ENCODE measurements at regions not wholly inside any gene's neighbourhood (a gene's known extent, or its start where the extent isn't known, plus 50 kb on each side); places are given as distances from the start of the nearest gene placed in this dataset.

DNA sequence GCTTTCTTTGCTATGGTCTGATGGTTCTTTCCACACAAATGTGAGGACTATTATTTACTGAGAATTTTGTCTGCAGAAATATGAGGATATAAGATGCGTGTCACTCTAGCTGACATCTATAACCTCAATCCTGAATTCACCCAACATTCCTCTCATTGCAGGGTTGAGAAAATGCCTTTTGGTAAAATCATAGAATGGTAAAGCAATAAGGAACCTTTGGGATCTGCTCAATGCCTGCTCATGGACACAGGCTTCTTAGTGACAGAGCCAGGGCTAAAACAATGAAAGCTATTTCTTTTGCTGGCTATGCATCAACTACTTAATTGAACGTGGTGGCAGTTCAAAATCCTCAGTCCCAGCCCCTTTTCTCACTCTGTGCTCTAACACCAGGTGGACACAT, 199.6 kb downstream of the GAS1 start:
- H3K4me3 ChIP-seq (ENCODE audit: low read depth, low read length) = no peak overlapping the region
- TF ChIP-seq, protein P1, sequence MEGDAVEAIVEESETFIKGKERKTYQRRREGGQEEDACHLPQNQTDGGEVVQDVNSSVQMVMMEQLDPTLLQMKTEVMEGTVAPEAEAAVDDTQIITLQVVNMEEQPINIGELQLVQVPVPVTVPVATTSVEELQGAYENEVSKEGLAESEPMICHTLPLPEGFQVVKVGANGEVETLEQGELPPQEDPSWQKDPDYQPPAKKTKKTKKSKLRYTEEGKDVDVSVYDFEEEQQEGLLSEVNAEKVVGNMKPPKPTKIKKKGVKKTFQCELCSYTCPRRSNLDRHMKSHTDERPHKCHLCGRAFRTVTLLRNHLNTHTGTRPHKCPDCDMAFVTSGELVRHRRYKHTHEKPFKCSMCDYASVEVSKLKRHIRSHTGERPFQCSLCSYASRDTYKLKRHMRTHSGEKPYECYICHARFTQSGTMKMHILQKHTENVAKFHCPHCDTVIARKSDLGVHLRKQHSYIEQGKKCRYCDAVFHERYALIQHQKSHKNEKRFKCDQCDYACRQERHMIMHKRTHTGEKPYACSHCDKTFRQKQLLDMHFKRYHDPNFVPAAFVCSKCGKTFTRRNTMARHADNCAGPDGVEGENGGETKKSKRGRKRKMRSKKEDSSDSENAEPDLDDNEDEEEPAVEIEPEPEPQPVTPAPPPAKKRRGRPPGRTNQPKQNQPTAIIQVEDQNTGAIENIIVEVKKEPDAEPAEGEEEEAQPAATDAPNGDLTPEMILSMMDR (IDR thresholded peaks at IDR 0.05; ENCODE audit: low read depth, low read length) = no peak
- no peaks in the 10 kb centered on the region for H3K9me3 ChIP-seq
- no peaks in the 10 kb centered on the region for H3K4me1 ChIP-seq
- H3K36me3 ChIP-seq = no peaks in the 10 kb centered on the region
- H3K27me3 ChIP-seq = no peaks in the 10 kb centered on the region
- DNase-seq = no peak

DNA sequence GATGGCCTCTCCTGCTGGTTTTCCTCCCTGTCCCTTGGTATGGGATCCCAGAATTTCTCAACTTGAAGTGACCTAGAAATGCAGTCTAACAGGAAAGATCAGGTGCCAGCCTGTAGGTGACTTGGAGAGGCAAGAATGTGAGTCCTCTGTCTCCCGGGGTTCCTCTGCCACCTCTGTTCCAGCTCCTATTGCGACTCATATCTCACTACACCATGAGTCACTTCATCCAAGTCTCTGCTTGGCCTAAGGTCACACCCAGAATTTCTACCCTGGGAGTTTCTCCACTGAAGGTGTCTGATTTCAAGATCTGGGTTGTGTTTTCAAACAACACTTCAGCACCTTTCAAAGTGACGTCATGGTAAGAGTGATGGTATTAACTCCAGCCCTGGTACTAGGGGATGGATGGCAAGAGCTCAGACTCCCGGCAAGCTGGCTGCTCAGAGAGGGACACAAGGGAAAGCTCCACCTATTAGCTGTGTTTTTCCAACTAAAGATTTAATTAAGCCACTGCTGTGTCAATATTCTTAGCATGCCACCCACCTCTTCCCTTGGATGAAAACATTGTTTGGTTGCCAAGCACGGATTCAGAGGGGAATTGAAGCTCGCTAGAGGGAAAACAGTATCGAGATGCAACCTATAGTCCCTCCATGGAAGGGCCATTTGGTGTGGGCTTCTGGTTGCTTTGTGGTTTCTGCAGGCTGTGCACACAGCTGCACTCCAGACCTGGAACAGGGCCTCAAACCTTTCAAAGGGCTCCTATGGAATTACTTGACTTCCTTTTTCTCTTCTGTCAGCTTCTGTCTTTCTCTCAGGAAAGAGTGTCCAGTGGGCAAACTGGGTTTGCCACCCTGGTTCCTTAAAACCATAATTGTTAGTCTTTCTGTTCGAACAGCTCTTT, 205.7 kb downstream of the GAS1 start:
- H3K36me3 ChIP-seq = no peaks in the 10 kb centered on the region
- H3K4me1 ChIP-seq = no peaks in the 10 kb centered on the region
- no peak for DNase-seq
- no peak overlapping the region for H3K4me3 ChIP-seq (ENCODE audit: low read depth, low read length)
- no peaks in the 10 kb centered on the region for H3K27me3 ChIP-seq
- TF ChIP-seq, protein P1 (IDR thresholded peaks at IDR 0.05; ENCODE audit: low read depth, low read length) = no peak
- H3K9me3 ChIP-seq = no peaks in the 10 kb centered on the region

DNA sequence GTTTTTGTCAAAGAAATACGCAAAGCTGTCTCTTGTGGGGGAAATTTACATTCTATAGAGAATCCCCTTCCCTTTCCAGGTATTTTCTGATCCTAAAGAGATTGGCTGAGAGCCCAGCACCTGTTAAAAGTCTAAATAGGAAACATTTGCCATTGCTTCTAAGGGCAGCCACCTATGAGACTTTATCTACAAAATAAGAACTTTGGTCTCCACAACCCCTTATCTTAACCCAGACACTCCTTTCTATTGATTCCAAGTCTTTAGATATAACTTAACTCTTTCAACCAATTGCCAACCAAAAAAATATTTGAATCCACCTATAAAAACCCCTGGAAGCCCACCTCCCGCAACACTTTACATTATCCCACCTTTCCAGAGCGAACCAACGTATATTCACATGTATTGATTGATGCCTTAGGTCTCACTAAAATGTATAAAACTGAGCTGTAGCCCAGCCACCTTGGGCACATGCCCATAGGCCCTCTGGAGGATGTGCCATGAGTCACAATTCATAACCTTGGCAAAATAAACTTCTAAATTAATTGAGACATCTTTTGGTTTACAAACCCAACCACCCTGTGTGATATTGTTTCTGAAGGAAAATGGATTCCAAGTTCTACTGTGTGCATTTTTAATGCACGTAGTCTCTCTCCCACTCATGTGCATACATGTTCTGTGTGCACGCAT, 211.4 kb downstream of the GAS1 start:
- no peak for DNase-seq
- Histone ChIP-seq H3K27me3 (no peaks in the 10 kb centered on the region), H3K9me3 (no peaks in the 10 kb centered on the region), H3K36me3 (no peaks in the 10 kb centered on the region), H3K4me3 (ENCODE audit: low read depth, low read length) (no peak overlapping the region), H3K4me1 (no peaks in the 10 kb centered on the region)
- TF ChIP-seq, protein P1 (IDR thresholded peaks at IDR 0.05; ENCODE audit: low read depth, low read length) = no peak

DNA sequence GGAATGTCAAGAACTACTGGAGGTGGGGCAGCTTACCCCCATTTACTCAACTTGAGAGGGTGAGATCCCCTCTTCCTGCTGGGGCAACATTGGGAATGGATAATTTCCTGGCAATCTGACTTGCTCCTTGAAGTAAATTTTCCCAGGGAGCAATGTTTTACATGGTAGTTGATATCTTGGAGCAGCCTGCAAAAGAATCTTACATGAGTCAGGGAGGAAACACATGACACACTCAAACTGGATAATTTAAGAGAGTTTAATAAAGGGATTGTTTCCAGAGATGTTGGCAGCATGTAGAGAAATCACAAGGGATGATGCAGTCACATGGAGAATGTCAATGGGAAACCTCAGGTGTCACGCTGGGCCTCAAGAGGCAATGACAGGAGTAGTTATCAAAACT, 212.5 kb downstream of the GAS1 start:
- Histone ChIP-seq H3K4me1 (no peaks in the 10 kb centered on the region), H3K27me3 (no peaks in the 10 kb centered on the region), H3K4me3 (ENCODE audit: low read depth, low read length) (no peak overlapping the region), H3K36me3 (no peaks in the 10 kb centered on the region), H3K9me3 (no peaks in the 10 kb centered on the region)
- DNase-seq = no peak
- TF ChIP-seq, protein P1 (IDR thresholded peaks at IDR 0.05; ENCODE audit: low read depth, low read length) = no peak

DNA sequence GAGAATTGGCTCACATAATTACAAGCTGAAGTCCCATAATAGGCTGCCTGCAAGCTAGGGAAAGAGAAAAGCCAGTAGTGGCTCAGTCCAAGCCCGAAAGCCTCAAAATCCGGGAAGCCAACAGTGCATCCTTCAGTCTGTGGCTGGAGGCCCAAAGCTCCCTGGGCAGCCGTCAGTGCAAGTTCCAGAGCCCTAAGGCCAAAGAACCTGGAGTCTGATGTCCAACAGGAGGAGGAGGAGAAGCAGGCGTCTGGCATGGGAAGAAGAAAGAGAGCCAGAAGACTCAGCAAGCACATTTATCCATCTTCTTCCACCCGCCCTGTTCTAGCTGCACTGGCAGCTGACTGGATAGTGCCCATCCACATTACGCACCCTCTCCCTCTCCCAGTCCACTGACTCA, 213.4 kb downstream of the GAS1 start:
- no peaks in the 10 kb centered on the region for H3K9me3 ChIP-seq
- H3K4me1 ChIP-seq = no peaks in the 10 kb centered on the region
- no peaks in the 10 kb centered on the region for H3K36me3 ChIP-seq
- DNase-seq = no peak
- no peaks in the 10 kb centered on the region for H3K27me3 ChIP-seq
- H3K4me3 ChIP-seq (ENCODE audit: low read depth, low read length) = no peak overlapping the region
- TF ChIP-seq, protein P1 (IDR thresholded peaks at IDR 0.05; ENCODE audit: low read depth, low read length) = no peak
